GM19438 (cell line): ENCODE measurements at regions not wholly inside any gene's neighbourhood (a gene's known extent, or its start where the extent isn't known, plus 50 kb on each side); places are given as distances from the start of the nearest gene placed in this dataset.
A peak's percentile ranks its signal among the peaks of the same experiment; 100 is the strongest.

Experiments
- ATAC-seq: cut with Tn5 transposase; IDR thresholded peaks from one replicate; pipeline ENCODE4 v1.9.1; 2021; ENCODE audit warnings: low read depth; ENCODE audit not compliant: unreplicated experiment

DNA sequence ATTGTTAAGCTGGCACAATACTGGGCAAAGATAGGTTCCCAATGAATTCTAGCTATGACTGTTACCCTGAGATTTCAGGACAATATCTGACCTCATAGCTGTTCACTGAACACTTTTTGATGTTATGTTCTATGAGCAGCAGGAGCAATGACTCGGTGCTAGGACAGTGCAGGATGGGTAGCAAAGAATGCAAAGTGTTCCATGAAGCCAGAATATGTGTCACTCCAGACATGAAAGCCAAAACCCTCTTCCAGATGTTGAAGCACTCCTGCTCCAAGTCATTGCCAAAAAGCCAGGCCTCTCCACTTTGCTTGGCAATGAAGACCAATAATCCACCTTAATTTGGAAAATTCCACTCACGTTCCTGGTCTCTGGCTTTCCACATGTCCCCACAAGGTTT lies 300.9 kb upstream of the CPEB2 start:
- ATAC-seq: no peak

DNA sequence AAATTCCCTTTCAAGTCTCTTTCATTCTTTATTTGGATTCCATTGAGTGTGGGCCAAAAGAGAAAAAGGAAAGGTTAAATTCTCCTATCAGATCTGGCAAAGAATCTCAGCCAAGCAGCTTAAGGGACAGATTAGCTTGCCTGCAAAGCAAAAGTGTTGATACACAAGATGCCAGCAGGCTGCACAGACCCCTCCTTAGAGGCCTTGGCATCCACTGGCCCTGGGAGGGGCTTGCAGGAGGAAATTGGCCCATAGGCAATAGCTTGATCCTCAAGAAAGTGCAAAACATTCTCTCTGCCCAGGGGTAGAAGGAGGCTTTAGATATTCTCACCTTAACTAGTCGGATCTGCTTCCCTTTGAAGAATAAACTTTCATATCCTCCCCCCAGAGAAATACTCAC lies 300.4 kb upstream of the CPEB2 start:
- ATAC-seq: no peak

DNA sequence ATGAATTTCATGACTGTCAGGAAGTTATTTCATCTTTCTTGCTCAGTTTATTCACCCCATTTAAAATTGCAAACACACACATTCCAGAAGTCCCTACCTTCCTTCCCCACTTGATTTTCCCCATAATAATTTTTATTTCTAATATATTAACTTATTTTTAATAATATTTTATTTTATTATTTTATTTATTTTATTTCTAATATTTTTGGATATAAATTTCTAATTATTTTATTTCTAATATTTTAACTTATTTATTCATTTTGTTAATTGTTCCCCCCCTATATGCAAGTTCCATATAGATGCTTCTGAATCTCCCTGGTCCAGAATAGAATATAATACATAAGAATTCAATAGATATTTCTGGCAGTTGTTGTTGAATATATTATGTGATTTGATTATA lies 293.7 kb upstream of the CPEB2 start:
- ATAC-seq: no peak

DNA sequence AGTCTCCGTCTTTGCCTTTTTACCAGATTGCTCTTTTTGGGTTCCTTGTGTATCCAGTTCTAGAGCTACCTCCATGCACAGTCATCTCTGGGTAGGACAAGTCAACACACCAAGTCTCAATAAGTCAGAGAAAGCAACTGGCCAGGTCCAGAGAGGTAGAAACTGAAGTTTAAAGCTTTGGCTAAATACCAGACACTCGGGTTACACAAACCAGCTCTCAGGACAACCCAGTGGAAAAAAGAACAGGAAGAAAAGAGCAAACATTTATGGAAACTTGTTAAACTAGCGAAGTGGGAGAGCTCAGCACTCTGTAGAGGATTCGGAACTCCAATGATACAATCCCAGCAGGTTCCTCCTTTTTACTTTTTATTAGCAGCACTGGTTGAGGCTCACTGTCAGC lies 291.0 kb upstream of the CPEB2 start:
- no peak for ATAC-seq

DNA sequence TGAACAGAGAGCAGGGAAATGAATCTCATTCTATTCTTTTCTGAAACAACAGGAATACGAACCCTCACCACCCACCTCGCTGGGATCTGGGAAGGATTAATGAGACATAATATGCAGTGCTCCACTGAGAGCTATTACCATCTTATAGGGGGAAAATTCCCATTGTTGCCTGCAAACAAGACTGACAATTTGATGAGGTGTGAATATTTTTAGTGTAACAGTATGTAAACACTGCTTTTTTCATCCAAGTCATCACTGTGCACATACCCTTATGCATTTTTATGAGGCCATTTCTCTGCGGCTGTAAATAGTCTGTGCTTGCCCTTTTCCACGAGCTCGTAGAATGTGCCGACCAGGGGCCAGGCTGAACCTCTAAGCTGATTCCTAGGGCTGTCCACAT lies 285.6 kb upstream of the CPEB2 start:
- no peak for ATAC-seq

DNA sequence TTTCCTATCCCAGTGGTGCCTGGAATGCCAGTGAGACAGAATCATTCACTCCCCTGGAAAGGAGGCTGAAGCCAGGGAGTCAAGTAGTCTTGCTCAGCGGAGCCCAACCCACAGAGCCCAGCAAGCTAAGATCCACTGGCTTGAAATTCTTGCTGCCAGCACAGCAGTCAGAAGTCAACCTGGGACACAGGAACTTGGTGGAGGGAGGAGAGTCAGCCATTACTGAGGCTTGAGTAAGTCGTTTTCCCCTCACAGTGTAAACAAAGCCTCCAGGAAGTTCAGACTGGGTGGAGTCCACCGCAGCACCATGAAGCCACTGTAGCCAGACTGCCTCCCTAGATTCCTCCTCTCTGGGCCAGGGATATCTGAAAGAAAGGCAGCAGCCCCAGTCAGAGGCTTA lies 283.2 kb upstream of the CPEB2 start:
- no peak for ATAC-seq

DNA sequence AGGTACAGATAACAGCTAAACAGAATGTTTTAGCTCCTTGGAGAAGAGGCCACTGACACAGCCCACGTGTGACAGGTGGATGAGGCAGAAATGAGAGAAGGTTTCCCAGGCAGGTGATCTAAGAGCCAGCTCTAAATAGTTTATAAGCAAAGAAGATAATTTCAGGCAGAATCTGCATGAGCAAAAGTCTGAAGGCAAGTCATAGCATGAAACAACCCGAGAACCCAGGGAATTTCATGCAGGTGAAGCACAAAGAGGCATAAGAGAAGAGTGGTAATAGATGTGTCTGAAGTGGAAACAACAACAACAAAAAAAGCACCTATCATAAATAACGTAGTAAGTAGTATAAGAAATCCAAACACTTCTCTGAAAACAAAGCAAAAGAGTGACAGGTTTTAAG lies 275.8 kb upstream of the CPEB2 start:
- ATAC-seq: no peak

DNA sequence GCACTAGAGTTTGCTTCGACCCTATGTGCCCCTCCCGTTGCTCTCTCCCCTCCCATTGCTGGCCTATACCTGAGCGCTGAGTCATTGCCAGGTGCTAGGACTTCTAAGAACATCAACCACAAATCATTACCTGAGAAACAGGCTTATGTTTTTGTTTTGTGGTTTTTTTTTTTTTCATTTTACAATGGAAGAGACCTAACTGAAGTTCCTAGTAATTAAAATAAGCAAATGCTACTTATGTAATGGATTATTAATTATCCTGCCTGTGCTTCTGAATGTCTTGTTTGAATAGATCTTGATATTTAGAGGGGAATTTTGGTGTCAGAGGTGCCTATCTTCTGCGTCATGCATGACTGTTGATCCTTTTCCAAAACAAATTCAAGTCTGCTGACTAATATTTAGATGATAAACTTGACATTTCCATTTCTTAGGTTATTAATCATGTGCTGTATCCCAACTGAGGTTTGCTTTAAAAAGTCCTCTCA lies 275.4 kb upstream of the CPEB2 start:
- ATAC-seq: peak; percentile 77

DNA sequence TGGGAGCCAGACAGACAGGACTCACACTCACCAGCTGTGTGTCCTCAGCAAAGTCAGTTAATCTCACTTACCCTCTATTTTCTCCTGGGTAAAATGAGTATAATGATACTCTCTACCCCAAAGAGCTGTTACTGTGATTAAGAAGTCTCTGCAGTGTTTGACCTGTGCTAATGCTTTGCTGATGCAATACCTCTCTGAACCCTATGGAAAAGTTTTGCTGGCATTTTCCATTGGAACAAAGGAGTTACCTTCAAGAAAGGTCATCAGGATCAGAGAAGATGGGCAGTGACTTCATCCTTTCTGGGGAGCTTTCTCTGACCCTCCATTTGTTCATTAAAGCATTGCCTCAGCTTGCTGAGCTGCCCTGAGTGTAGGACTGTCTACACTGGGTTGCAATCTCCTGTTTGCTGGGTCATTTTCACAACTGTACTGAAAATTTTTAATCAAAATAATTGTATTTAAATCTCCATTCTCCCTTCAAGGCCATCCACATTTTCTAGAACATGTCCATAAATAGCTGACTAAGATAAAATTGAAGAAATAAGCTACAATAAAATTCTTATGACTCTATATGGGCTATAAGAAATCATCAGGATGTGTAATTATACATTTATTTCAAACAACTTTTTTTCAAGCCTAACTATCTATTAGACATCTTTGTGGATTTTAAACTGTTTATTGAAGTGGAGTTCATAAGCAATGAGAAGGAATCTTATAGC lies 272.8 kb upstream of the CPEB2 start:
- ATAC-seq: no peak

DNA sequence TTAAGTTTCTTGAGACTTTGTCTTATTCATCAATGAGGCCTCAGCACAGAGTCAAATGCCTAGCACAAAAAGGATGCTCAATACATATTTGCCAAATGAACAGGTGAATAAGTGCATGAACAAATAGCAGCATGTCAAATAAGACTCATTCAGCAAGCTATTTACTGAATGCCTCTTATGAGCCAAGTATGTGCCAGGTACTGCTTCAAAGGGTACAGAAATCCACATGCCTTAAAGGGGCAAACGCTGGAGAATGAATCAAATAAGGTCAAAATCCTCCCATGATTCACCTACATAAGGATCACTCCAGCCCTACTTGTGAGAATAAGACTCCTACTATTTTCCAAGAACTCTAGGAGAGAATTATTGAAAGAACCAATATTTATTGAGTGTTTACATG lies 260.2 kb upstream of the CPEB2 start:
- ATAC-seq: no peak

DNA sequence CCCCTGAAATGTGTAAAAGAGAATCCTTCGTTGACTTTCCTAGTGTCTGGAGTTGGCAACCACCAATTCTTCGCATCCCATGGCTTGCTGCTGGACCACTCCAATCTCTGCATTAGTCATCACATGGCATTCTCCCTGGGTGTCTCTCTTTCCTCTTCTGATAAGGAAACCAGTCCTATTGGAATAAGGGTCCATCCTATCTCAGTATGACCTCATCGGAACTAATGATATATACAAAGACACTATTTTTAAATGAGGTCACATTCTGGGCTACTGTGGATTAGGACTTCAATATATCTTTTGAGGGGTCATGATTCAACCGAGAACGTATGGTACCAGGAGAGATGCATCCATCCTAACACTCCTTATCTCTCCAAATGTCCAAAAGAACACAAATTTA lies 259.1 kb upstream of the CPEB2 start:
- no peak for ATAC-seq

DNA sequence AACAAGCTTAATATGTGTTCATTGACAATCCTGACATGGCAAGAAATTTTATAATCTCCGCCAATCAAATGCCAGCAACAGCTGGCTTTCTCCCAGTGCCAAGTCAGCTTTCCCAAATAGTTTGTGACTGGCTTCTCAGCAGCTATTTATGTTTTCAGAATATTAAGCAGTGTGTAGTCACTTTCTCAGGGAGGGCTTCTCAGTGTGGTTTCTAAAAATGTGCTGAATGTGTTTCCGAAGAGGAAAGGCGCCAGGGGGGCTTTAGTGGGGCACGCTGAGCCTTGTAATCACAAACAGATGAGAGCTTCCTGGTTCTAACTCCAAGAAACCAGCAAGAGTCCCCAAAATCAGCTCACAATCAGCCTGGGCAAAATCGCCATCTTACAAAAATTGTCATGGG lies 258.7 kb upstream of the CPEB2 start:
- ATAC-seq: no peak

DNA sequence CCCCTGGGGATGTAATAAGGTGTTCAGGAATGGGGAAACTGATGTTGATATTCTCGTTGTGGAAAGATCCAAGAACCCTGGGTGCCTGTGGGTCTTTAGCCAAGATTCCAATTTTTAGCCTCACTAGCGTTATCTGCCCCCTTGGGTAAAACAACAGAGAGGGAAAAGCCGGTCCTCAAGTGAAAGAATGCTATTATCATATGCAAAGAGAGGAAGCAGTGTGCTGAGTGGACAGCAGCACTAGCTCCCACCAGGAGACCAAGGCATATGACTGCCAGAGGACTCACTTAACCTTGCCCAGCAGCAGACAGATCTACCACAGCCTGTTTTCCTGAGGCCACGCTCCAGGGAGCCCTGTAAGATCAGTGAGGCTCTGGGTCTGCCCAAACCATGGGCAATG lies 257.9 kb upstream of the CPEB2 start:
- ATAC-seq: no peak

DNA sequence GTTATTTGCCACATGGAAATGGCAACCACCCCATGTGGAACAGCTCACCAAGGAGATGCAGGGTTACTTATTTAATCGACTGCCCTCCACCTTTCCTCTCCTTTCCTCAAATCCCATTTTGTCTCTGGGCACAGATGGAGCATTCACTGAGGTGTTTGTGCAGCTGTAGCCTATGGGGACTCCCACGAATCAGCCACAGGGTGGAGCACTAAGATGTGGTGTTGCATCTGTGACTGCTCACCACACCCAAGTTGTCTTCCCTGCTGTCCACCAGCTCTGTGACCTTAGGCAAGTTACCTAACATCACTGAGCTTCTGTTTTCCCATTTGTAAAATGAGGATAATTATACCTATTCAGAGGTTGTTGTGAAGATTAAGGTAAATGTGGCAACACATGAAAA lies 252.4 kb upstream of the CPEB2 start:
- no peak for ATAC-seq

DNA sequence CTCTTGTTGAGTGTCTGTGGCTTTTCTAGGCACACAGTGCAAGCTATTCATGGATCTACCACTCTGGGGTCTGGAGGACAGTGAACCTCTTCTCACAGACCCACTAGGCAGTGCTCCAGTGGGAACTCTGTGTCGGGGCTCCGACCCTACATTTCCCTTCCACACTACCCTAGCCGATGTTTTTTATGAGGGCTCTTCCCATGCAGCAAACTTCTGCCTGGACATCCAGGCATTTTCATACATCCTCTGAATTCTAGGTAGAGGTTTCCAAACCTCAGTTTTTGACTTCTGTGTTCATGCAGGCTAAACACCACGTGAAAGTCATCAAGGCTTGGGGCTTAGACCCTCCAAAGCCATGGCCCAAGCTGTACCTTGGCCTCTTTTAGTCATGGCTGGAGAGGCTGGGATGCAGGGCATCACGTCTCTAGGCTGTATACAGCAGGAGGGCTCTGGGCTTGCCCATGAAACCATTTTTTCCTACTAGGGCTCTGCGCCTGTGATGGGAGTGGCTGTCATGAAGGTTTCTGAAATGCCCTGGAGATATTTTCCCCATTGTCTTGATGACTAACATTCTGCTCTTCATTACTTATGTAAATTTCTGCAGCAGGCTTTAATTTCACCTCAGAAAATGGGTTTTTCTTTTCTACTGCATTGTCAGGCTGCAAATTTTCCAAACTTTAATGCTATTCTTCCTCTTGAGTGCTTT lies 249.8 kb upstream of the CPEB2 start:
- ATAC-seq: no peak

DNA sequence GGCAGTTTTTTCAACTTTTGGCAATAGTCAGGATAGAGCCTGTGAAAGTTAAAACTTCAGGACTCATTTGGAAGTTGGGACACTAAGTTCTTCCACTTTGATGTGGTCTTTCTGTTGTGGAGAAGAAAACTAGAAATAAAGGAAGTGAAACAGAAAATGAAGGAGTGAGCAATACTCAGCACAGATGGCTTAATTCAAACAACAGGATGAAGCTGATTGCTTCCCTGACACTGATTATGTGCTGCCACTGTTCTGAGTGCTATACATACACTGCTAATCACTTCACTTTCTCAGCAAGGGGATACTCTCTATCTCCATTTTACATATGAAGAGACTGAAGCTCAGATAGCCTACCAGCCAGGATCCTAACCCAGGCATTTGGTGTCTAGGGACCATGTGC lies 235.1 kb upstream of the CPEB2 start:
- ATAC-seq: no peak

DNA sequence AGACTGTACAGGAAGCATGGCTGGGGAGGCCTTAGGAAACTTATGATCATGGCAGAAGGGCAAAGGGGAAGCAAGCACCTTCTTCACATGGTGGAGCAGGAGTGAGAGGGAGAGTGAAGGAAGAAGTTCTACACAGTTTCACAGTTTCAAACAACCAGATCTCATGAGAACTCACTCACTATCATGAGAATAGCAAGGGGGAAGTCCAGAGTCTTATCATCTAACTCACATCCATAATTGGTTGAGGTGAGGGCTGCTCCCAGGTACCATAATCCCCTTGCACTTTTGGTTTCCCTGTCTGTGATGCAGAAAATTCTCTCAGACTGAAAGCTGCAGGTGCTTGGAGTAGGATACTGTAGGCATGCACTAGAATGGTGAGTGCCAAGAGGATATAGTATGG lies 233.8 kb upstream of the CPEB2 start:
- no peak for ATAC-seq

DNA sequence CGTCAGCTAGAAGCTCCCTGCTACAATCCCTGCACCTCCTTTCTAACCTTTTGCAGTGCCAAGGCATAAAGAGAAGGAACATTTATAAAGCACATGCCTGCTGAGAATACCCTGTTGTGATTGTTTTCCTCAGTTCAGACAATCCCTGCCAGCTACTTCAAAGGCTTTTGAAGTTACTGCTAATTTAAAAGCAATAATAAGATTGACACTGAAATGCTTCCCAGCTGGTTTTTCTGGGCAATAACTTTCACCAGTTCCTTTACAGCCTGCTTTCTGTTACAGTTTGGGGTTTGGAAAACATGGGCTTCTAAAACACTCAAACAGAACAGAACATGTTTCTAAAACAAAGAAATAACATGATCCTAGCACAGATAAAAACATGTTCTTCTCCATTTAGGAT lies 232.3 kb upstream of the CPEB2 start:
- no peak for ATAC-seq

DNA sequence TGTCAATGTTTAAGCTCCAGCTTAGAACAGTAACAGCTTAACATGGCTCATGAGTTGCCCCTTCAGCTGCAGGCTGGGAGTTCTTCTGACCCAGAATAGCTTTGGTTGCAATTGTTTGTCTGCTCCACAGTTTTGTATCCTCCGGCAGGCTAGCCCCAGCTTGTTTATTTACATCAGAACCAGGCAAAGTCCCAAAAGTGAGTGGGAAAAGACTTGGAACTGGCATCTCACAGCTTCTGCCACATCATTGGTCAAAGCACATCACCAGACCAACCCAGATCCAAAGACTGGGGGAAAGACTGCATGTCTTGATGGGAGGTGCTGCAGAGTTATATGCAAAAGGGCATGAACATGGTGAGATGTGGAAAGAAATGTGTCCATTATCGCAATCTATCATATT lies 231.2 kb upstream of the CPEB2 start:
- ATAC-seq: no peak

DNA sequence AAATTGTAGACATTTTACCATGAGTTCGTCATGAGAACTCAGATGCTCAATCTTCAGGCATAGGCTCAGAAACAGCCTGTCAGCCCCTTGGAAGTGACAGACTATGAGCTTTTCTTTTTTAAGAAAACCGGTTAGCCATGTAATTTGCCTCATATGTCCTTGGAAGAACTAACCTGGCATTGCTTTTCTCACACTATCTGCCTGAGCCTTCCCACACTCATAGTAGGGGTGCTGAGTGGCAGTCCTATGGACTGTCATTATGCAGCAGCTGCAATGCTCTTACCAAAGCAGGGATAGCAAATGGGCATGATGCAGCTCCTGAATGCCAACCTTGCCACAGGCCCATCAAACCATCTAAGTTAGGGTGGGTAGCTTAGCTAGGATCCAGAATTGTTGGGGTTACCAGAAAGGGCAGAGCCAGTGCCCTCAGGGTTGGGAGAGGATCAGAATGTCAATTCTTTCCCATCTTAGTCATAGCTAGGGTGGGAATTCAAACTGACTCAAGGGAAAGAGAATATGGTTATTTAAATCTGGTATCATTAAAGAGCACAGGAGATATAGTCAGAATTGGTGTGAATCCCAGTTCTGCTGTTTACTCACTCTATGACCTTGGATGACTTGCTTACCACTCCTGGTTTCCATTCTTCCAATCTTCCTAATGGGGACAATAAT lies 230.6 kb upstream of the CPEB2 start:
- no peak for ATAC-seq

DNA sequence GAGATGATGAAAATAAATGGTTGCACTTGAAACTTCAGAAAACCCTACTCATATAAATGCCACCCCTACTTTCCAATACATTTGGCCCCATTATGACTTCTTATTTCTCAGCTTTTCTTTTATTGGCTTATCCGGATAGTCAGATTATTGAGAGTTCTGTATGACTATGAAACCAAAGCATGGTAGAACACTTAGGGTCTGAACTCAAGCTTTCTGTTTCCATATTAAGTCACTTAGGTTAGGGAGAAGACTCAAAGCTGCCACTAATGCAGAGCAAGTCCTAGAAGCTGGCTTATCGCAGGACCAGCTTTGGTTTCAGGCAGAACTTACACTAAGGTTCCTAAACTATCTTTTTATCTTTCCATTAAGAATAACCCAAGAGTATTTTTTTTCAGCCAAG lies 229.9 kb upstream of the CPEB2 start:
- no peak for ATAC-seq
